GM12892 (cell line): ENCODE measurements at regions not wholly inside any gene's neighbourhood (a gene's known extent, or its start where the extent isn't known, plus 50 kb on each side); places are given as distances from the start of the nearest gene placed in this dataset.

Experiments
- POLR2A ChIP-seq: IDR thresholded peaks from 2 replicates; pipeline ENCODE4 v1.6.1; 2011; ENCODE audit warnings: low read depth, low read length, control low read depth
- POLR2AphosphoS5 ChIP-seq: IDR thresholded peaks from 2 replicates; pipeline ENCODE4 v1.6.1; 2011; ENCODE audit warnings: low read depth, low read length, control low read depth

DNA sequence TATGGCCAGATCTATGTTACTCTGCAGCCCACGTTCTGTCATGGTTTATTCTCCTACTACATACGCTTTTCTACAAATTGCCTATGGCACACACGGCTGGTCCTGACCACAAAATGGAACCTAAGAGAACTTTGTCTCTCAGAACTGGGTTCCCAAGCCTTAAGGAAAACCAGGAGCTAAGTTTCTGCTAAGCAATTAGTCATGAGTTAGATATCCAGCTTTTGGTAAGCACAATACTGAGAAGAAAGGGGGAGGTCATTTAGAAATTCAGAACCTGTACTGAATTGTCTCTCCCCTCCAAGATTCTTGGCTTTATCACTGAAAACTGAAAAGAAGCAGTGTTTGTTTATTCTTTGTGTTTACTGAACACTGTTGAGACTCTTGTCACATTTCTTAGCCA, 283.5 kb upstream of the TANK start:
- TF ChIP-seq POLR2AphosphoS5: no peak
- TF ChIP-seq POLR2A: no peak
